ENCODE measurements at regions not wholly inside any gene's neighbourhood (a gene's known extent, or its start where the extent isn't known, plus 50 kb on each side); places are given as distances from the start of the nearest gene placed in this dataset.

- DNase-seq: no peak
Observed at GRCh38 chr10:31635415-31636065, 293.1 kb downstream of the ARHGAP12 start.

GRCh38 chr10:31635009-31635408, 293.6 kb downstream of the ARHGAP12 start:
- DNase-seq: no peak

DNA sequence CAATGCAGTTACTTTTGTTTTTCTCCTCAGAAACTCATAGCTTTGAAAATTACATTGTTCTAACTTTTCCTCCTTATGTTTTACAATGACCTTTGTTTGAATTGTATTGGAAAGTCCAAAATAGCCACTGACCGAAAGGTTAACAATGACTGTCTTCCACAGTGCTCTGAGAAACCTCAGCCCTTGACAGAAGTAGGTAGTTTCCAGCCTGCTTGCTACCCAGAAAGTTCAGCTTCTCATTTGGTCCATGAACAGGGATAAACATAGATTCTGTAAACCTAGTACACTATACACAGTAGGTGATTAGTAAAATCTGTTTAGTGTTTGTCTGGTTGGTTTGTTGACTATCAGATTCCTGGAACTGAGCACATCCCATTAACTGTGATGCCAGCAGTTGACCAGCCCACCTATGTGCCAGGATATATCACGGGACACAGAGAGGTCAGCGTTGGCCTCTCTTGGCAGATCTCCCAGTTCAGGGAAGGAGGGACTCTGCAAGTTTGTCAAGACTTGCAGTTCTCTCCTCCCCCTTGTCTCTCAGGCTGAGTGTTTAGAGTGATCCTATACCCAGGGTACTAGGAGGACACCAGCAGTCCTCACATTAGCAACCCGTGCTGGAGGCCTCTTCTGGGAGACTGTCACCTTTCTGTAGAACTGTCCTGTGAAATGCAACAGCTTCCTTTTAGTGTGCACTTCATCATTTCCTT, 297.6 kb downstream of the ARHGAP12 start:
- no peak for DNase-seq

DNA sequence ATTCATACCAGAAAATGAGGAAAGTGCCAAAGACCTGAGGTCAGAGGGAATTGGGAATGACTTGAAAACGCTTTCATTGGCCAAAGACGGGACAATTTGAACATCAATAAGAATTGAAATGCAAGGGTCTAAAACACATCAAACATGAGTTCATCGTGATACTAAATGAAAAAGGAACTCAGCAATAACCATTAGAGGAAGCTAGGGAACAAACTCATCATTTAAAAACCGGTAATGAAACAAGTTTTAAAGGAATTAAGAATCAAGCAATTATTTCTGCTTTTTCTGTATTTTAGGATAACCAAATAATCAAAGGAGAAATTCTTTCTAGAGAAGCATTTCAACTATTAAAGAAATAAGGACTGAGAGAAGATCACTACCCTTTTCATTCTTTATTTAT, 303.1 kb downstream of the ARHGAP12 start:
- DNase-seq: no peak

GRCh38 chr10:31624611-31625010, 304.0 kb downstream of the ARHGAP12 start:
- no peak for DNase-seq

GRCh38 chr10:31623947-31624346, 304.7 kb downstream of the ARHGAP12 start:
- no peak for DNase-seq

DNA sequence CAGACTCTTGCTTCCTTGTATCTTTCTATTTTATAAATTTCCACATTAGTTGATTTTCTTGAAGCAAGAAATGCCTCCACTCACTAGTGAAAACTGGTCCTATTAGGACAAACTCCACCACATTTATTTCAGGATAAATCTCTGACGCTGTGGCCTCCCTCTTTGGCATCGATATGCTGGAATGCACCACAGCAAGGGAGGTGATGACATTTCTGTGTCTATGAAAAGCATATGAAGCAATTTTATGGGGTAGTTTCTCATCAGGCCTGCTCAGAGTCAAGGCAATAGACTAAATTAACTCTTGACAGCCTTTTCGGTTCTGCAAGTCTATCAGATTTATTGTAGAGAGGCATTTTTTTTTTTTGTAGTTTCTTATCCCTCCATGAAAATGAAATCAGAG, 304.4 kb downstream of the ZEB1 start:
- no peak for DNase-seq

DNA sequence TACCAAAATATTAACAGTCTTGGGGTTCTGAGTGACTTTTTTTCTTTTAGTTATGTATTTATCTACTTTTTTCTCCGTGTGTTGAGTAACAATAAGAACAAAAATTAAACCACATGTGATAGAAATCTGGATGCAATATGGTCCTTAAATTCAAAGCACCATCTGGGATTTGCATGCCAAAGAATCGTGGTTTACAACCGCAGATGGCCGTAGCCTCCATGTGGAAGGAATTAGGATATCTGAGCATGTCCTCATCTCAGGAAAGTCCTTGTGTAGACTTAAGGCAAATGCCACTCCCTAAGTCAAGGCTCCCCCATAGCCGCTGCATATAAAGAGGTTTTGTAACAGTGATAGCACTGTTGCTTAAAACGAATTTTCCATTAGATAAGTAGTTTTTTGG, 304.0 kb downstream of the ZEB1 start:
- DNase-seq: no peak

- DNase-seq: no peak
Observed at GRCh38 chr10:31621733-31622132, 302.7 kb downstream of the ZEB1 start.

GRCh38 chr10:31620226-31621151, 301.5 kb downstream of the ZEB1 start:
- DNase-seq: no peak

GRCh38 chr10:31619531-31620061, 300.6 kb downstream of the ZEB1 start:
- no peak for DNase-seq

- DNase-seq: no peak
Observed at GRCh38 chr10:31618541-31619291, 299.7 kb downstream of the ZEB1 start.

DNA sequence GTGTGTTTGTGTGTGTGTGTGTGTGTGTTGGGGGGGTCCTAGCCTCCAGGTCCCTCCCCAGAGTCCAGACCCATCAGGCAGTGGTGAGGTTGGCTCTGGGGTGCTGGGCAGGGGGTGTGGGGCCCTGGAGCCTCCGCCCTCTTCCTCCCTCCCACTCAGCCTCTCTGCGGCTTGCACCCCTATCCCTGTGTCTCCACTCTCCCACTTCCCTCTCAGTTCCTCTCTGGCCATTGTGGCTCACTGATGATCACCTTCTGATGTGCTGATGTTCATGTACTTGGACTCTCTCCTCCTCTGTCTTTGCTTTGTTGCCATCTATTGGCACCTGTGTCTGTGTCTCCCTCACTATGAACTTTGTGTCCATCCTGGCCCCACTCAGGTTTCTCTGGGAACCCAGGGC, 298.7 kb downstream of the ZEB1 start:
- no peak for DNase-seq

DNA sequence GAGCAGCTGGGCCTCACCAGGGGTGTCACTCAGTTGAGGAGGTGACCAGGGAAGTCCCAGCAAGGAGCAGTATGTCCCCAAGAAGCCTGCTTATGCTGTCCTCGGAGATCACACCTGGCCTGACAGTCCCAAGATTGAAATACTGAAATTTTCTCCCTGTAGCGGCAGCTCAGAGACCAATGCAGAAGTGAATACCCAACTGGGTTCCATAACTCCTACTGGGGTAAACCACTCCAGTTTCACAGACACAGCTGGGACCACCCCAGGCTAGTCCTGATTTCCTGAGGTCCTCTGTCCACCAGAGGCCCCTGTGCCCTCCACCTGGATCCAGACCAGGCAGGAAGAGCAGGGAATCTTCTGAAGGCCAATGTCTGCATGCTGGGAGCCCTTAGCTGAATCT, 298.1 kb downstream of the ZEB1 start:
- DNase-seq: no peak

DNA sequence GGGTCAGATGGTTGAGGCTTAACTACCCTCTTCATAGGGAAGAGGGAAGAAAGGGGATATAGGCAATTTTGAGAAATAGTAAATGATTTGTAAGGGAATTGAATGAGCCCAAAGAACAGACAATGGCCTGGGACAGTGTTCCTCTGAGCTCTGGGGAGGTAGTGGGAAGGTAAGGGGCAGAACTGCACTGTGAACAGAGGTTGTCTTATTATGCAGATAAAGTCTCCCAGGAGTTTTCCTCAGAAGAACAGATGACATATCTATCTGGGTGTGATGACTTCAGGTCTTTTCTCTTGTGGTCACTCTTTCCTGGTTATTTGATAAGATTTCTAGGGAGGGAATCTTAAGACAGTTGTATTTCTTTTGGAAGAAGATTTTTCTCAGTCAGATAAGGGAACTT, 296.1 kb downstream of the ZEB1 start:
- DNase-seq: no peak

DNA sequence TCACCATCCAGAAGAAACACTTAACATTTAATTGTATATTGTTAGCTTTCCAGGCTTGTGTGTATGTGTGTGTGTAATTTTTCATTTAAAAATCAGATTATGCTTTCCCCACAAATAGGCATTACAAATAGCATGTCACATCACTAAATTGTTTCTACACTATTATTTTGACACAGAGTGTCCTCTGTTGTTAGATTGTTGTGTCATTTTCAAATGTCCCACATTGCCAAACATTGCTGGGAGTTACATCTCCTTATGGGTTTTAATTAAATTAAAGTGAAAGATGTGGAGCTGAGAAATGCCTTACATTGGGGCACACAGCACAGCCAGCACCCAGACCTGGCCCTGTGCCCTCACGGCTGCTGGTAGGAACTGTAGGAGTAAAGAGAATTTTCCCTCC, 295.6 kb downstream of the ZEB1 start:
- DNase-seq: no peak

DNA sequence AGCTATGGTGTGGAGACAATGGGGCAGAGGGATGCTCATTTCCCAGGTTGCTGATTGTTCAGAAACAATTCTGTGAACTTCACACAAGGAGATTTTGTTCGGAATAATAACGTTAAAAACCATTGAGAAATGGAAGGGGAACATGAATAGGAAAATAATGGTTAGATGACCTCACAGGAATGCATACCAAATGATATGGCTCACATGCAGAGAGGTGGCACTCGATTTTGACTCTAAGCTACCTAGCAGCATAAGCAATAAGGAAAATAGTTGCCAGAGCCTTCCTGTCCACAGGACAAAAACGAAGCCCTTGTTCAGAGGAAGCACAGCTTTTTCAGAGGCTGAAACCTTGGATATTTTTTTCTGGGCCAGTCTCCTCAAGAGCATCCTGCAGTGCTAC, 293.1 kb downstream of the ZEB1 start:
- no peak for DNase-seq

DNA sequence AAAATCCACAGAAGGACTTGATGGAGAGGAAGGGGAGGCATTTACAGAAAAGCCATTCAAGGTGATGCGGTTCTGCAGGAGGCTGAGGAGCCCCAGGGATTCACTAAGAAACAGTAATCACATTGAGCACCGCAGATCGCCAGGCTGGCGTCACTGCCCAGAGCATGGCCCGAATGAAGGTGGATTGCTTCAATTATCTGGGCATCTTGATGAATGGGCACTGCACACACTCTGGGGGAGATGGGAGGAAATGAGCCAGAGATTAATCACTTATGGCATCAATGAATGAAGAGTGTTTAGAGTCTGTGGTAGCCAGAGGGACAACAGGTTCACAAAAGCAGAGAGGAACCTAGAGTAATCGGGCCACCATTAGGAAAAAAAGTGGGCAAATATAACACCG, 292.1 kb downstream of the ZEB1 start:
- no peak for DNase-seq

DNA sequence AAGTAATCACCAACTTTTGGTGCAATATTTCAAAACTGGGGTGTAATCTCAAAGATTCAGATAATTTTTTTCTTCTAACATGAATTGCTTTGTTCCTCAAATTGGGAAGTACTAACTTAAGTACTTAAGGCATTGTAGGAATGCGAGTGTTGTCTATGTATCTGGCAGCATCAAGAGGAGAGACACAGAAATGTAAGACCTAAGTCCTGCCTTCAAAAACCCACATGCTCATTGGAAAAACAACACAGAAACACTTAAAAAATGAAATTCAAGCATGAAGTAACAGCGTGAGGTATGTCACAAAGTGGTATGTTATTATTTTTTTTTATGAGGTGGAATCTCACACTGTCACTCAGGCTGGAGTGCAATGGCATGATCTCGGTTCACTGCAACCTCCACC, 288.5 kb downstream of the ZEB1 start:
- no peak for DNase-seq

DNA sequence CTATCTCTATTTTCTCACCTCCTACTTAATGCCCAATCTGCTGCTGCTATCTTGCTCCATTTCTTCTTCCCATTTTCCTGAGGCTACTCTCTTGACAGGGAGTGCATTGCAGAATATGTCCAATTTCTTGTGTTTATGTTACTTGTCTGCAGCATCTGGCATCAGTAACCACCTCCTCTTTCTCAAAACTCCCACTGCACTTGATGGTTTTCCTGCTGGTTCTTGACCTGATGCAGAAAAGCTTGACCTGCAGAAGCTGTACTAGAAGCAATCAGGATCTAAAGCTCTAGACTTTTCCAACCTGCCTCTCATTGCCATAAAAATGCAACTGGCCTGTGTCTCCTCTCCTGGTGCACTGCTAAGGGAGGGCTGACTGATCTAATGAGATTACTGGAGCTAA, 287.8 kb downstream of the ZEB1 start:
- DNase-seq: no peak

- DNase-seq: no peak
Observed at GRCh38 chr10:31605861-31606525, 287.0 kb downstream of the ZEB1 start.

DNA sequence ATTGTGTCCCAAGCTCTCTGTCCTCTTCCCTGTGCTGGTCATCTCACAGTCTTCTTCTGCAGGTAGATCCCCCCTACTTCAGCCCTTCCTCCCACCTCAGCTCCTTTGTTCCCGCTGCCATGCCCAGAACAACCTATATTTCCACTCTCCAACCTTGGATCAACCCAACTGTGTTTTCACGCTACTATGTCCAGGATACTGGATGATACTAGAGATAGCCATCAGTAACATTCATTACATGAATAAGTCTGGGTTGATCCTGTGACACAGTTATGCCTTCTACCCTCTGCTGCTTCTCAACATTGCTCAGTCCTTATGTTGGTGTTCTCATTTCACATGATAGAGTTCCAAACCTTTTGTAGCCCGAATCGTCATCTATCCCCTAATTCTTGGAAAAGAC, 286.4 kb downstream of the ZEB1 start:
- no peak for DNase-seq
